OCI-LY7 (cell line): ENCODE measurements at regions not wholly inside any gene's neighbourhood (a gene's known extent, or its start where the extent isn't known, plus 50 kb on each side); places are given as distances from the start of the nearest gene placed in this dataset.

Experiments
- CTCF ChIP-seq: fragments of 200-600 bp; sonication (generic); conservative IDR thresholded peaks from 2 replicates; pipeline ENCODE4 v1.5.1; 2014; ENCODE audit warnings: mild to moderate bottlenecking, antibody characterized with exemption, low read length, moderate library complexity, mixed read lengths
- EZH2phosphoT487 ChIP-seq: fragments of 200-600 bp; sonication (generic); IDR thresholded peaks from 2 replicates; pipeline ENCODE4 v1.6.1; 2018; ENCODE audit warnings: low read depth, borderline replicate concordance, mild to moderate bottlenecking, mixed run types, antibody characterized with exemption, low read length, moderate library complexity, mixed read lengths

- no peak for TF ChIP-seq CTCF
- no peak for TF ChIP-seq EZH2phosphoT487
Observed at GRCh38 chr10:56258991-56259390, 102.1 kb downstream of the ZWINT start.
